ENCODE measurements at regions not wholly inside any gene's neighbourhood (a gene's known extent, or its start where the extent isn't known, plus 50 kb on each side); places are given as distances from the start of the nearest gene placed in this dataset.

DNA sequence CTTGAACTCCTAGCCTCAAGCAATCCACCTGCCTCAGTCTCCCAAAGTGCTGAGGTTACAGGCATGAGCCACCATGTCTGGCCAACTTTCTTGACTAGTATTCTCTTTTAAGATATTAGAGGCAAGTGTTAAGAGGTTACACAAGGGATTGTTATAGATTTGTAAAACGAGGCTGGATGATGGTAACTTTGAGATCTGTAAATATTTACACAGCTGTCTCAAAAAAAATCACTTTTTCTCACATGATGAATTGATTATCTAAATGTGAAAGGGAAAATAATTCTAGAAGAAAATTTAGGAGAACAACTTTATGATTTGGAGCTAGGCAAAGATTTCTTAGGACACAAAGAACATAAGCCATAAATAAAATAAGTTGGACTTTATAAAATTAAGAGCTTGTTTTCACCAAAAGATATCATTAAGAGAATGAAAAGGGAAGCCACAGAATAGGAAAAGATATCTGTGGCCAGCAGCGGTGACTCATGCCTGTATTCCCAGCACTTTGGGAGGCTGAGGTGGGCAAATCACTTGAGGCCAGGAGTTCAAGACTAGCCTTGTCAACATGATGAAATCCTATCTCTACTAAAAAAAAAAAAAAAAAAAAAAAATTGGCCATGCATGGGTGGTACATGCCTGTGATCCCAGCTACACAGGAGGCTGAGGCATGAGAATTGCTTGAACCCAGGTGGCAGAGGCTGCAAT lies 77.4 kb downstream of the BBS10 start:
- Mint-ChIP-seq H3K4me3 (no peak overlapping the region), H3K4me1 (ENCODE audit: low read depth) (peaks cover 12% of the 10 kb centered on the region), H3K27ac (no peak overlapping the region), H3K9me3 (no peaks in the 10 kb centered on the region), H3K36me3 (no peaks in the 10 kb centered on the region), H3K27me3 (peaks cover 9% of the 10 kb centered on the region)
- intact Hi-C loops (cut with micrococcal nuclease) = no loop called here
- CTCF ChIA-PET = interaction anchor here (0.7 kb wide), 1 partner anchor 148 kb away, joined by 4 read pairs; no protein-coding TSS in a partner anchor
- POLR2A ChIA-PET = no interaction called here
- DNase-seq = no peak

DNA sequence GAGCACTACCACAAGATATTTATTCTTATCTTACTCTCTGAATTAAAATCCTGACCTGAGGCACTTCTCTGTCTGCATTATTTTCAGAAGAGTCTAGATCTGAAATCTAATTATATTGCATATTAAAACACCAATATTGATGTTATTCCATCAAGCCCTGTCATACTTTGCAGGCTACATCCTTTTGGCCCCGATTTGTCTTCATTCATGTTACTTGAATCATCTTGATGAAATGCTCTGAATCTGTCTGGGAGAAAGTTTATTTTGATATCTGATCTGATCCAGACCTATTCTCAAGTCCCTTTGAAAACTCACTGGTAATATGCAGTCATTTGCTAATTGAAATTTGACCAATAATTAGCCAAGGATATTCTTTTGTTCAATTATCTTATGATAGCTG lies 79.9 kb downstream of the BBS10 start:
- Mint-ChIP-seq H3K9me3 (no peaks in the 10 kb centered on the region), H3K27ac (no peak overlapping the region), H3K27me3 (peaks cover 17% of the 10 kb centered on the region), H3K36me3 (no peaks in the 10 kb centered on the region), H3K4me3 (no peak overlapping the region), H3K4me1 (ENCODE audit: low read depth) (no peaks in the 10 kb centered on the region)
- POLR2A ChIA-PET = no interaction called here
- CTCF ChIA-PET = no interaction called here
- DNase-seq = no peak
- intact Hi-C loops (cut with micrococcal nuclease) = loop anchor here (10.0 kb wide), 1 partner anchor 187 kb away; no protein-coding TSS in a partner anchor

DNA sequence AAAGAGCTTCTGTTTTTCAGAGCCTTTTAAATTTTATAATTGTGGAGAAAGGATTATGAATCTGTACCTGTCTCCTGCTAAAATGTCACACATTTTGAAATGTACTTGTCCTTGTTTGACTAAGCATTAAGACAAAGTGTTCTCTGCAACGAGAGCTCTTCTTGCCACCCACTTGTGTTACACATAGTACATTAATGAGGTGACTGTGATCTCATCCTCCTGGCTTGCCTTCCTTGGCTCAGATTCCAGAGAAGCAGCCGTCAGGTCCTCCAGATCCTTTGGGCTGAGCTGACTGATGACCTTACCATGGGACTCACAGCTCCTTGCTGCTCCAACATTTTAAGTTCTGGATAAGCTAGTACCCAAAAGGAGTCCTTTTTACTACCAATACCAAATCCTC lies 81.4 kb downstream of the BBS10 start:
- H3K36me3 Mint-ChIP-seq = no peaks in the 10 kb centered on the region
- no peak for DNase-seq
- intact Hi-C loops (cut with micrococcal nuclease) = loop anchor here (10.0 kb wide), 1 partner anchor 188 kb away; no protein-coding TSS in a partner anchor
- no peaks in the 10 kb centered on the region for H3K4me1 Mint-ChIP-seq (ENCODE audit: low read depth)
- H3K4me3 Mint-ChIP-seq = no peak overlapping the region
- POLR2A ChIA-PET = no interaction called here
- peaks cover 21% of the 10 kb centered on the region for H3K27me3 Mint-ChIP-seq
- no peak overlapping the region for H3K27ac Mint-ChIP-seq
- CTCF ChIA-PET = interaction anchor here (1.3 kb wide), 1 partner anchor 81 kb away, joined by 3 read pairs; the partner anchor contains the start of gene BBS10
- H3K9me3 Mint-ChIP-seq = no peaks in the 10 kb centered on the region

DNA sequence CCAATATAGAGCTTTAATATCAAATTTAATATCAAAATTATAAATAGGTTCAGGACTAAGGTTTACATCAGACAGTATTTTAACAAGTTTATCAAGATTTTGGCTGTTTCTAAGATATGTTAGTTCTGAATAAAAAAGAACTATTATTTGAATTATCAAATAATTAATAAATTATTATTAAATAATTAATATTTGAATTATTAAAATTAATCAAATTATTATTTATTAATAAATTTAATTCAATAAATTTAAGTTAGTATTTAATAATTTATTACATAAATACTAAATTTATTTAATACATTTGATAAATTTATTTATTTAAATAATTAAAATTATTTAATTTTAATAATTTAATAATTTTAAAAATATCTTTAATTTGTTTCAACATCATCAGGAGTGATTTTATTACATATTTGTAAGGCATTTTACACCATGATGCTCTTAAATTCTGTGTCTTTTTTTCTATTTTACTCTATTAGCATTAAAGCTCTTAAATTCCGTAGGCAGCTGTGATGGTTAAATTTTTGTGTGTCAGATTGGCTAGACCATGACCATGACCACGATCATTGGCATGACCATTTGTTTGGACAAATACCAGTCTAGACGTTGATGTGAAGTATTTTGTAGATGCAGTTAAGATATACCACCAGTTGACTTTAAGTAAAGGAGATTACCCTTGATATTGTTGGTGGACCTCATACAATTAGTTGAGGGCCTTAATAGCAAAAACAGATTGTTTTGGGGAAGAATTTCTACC lies 82.6 kb downstream of the BBS10 start:
- Mint-ChIP-seq H3K27me3 (peaks cover 21% of the 10 kb centered on the region), H3K9me3 (no peaks in the 10 kb centered on the region), H3K36me3 (no peaks in the 10 kb centered on the region), H3K4me1 (ENCODE audit: low read depth) (no peaks in the 10 kb centered on the region), H3K4me3 (no peak overlapping the region), H3K27ac (no peak overlapping the region)
- ChIA-PET POLR2A (no interaction called here), CTCF (no interaction called here)
- intact Hi-C loops (cut with micrococcal nuclease) = loop anchor here (10.0 kb wide), 1 partner anchor 189 kb away; no protein-coding TSS in a partner anchor
- DNase-seq = no peak

GRCh38 chr12:76264611-76265012 lies 83.6 kb downstream of the BBS10 start:
- Mint-ChIP-seq H3K4me1 (ENCODE audit: low read depth) (no peaks in the 10 kb centered on the region), H3K4me3 (no peak overlapping the region), H3K27me3 (peaks cover 21% of the 10 kb centered on the region), H3K27ac (no peak overlapping the region), H3K9me3 (no peaks in the 10 kb centered on the region), H3K36me3 (no peaks in the 10 kb centered on the region)
- intact Hi-C loops (cut with micrococcal nuclease) = loop anchor here (10.0 kb wide), 1 partner anchor 190 kb away; no protein-coding TSS in a partner anchor
- no peak for DNase-seq
- POLR2A ChIA-PET = interaction anchor here (1.1 kb wide), 1 partner anchor 21 kb away, joined by 3 read pairs; no protein-coding TSS in a partner anchor
- CTCF ChIA-PET = no interaction called here

- ChIA-PET POLR2A (no interaction called here), CTCF (no interaction called here)
- Mint-ChIP-seq H3K4me3 (no peak overlapping the region), H3K4me1 (ENCODE audit: low read depth) (no peaks in the 10 kb centered on the region), H3K36me3 (no peaks in the 10 kb centered on the region), H3K9me3 (no peaks in the 10 kb centered on the region), H3K27ac (no peak overlapping the region), H3K27me3 (peaks cover 21% of the 10 kb centered on the region)
- DNase-seq = no peak
- intact Hi-C loops (cut with micrococcal nuclease) = loop anchor here (10.0 kb wide), 1 partner anchor 191 kb away; no protein-coding TSS in a partner anchor
Measured at GRCh38 chr12:76263696-76264095, 84.5 kb downstream of the BBS10 start.

- intact Hi-C loops (cut with micrococcal nuclease) = loop anchor here (10.0 kb wide), 1 partner anchor 194 kb away; no protein-coding TSS in a partner anchor
- CTCF ChIA-PET = no interaction called here
- H3K36me3 Mint-ChIP-seq = no peaks in the 10 kb centered on the region
- H3K4me1 Mint-ChIP-seq (ENCODE audit: low read depth) = no peaks in the 10 kb centered on the region
- H3K27ac Mint-ChIP-seq = no peak overlapping the region
- DNase-seq = no peak
- H3K27me3 Mint-ChIP-seq = peaks cover 13% of the 10 kb centered on the region
- POLR2A ChIA-PET = no interaction called here
- no peak overlapping the region for H3K4me3 Mint-ChIP-seq
- H3K9me3 Mint-ChIP-seq = no peaks in the 10 kb centered on the region
Measured at GRCh38 chr12:76260390-76260748, 87.8 kb downstream of the BBS10 start.

- ChIA-PET POLR2A (no interaction called here), CTCF (no interaction called here)
- Mint-ChIP-seq H3K9me3 (no peaks in the 10 kb centered on the region), H3K4me1 (ENCODE audit: low read depth) (no peaks in the 10 kb centered on the region), H3K4me3 (no peak overlapping the region), H3K36me3 (no peaks in the 10 kb centered on the region), H3K27ac (no peak overlapping the region), H3K27me3 (peaks cover 15% of the 10 kb centered on the region)
- intact Hi-C loops (cut with micrococcal nuclease) = loop anchor here (10.0 kb wide), 1 partner anchor 195 kb away; no protein-coding TSS in a partner anchor
- no peak for DNase-seq
Measured at GRCh38 chr12:76259660-76260389, 88.4 kb downstream of the BBS10 start.

- ChIA-PET CTCF (no interaction called here), POLR2A (no interaction called here)
- intact Hi-C loops (cut with micrococcal nuclease) = no loop called here
- no peaks in the 10 kb centered on the region for H3K36me3 Mint-ChIP-seq
- no peaks in the 10 kb centered on the region for H3K4me1 Mint-ChIP-seq (ENCODE audit: low read depth)
- H3K9me3 Mint-ChIP-seq = no peaks in the 10 kb centered on the region
- no peak for DNase-seq
- H3K4me3 Mint-ChIP-seq = no peak overlapping the region
- peaks cover 14% of the 10 kb centered on the region for H3K27me3 Mint-ChIP-seq
- H3K27ac Mint-ChIP-seq = no peak overlapping the region
Measured at GRCh38 chr12:76259106-76259505, 89.1 kb downstream of the BBS10 start.

GRCh38 chr12:76256904-76257303 lies 91.3 kb downstream of the BBS10 start:
- intact Hi-C loops (cut with micrococcal nuclease) = no loop called here
- Mint-ChIP-seq H3K4me3 (no peak overlapping the region), H3K4me1 (ENCODE audit: low read depth) (no peaks in the 10 kb centered on the region)

GRCh38 chr12:76256321-76256720 lies 91.9 kb downstream of the BBS10 start:
- POLR2A ChIA-PET = no interaction called here

More at GRCh38 chr12:76256904-76257303, 91.3 kb downstream of the BBS10 start:
- no peak overlapping the region for H3K27ac Mint-ChIP-seq
- no peaks in the 10 kb centered on the region for H3K9me3 Mint-ChIP-seq
- H3K27me3 Mint-ChIP-seq = peaks cover 8% of the 10 kb centered on the region
- POLR2A ChIA-PET = no interaction called here
- DNase-seq = no peak
- CTCF ChIA-PET = no interaction called here
- no peaks in the 10 kb centered on the region for H3K36me3 Mint-ChIP-seq

GRCh38 chr12:76255692-76256091 lies 92.5 kb downstream of the BBS10 start:
- peaks cover 6% of the 10 kb centered on the region for H3K27me3 Mint-ChIP-seq

More at GRCh38 chr12:76256321-76256720, 91.9 kb downstream of the BBS10 start:
- Mint-ChIP-seq H3K36me3 (no peaks in the 10 kb centered on the region), H3K9me3 (no peaks in the 10 kb centered on the region), H3K4me3 (no peak overlapping the region), H3K27ac (no peak overlapping the region), H3K27me3 (peaks cover 6% of the 10 kb centered on the region), H3K4me1 (ENCODE audit: low read depth) (no peaks in the 10 kb centered on the region)
- DNase-seq = no peak
- intact Hi-C loops (cut with micrococcal nuclease) = no loop called here
- CTCF ChIA-PET = no interaction called here

More at GRCh38 chr12:76255692-76256091, 92.5 kb downstream of the BBS10 start:
- no peaks in the 10 kb centered on the region for H3K4me1 Mint-ChIP-seq (ENCODE audit: low read depth)
- intact Hi-C loops (cut with micrococcal nuclease) = no loop called here
- no peaks in the 10 kb centered on the region for H3K36me3 Mint-ChIP-seq
- CTCF ChIA-PET = interaction anchor here (0.6 kb wide), 1 partner anchor 109 kb away, joined by 3 read pairs; no protein-coding TSS in a partner anchor
- POLR2A ChIA-PET = no interaction called here
- H3K4me3 Mint-ChIP-seq = no peak overlapping the region
- no peak for DNase-seq
- no peak overlapping the region for H3K27ac Mint-ChIP-seq
- no peaks in the 10 kb centered on the region for H3K9me3 Mint-ChIP-seq
